IMR-90 (cell line): ENCODE measurements at regions not wholly inside any gene's neighbourhood (a gene's known extent, or its start where the extent isn't known, plus 50 kb on each side); places are given as distances from the start of the nearest gene placed in this dataset.

Source experiments
- ATAC-seq: fragments of 200-7000 bp; cut with Tn5 transposase; 2 replicates; pipeline ENCODE4 v1.9.1; 2020; ENCODE audit warnings: low read depth, mild to moderate bottlenecking, moderate library complexity
- BruUV-seq: library from RNA; stranded (reverse); fragments of 400-500 nt; replicated peaks from 2 replicates; lab custom pipeline; 2021; lab: Mats Ljungman, UMichigan
- CTCF ChIA-PET: fragments of 300-600 bp; formaldehyde crosslinking; extraction: SDS; loops from one replicate; lab custom pipeline; 2021; ENCODE audit warnings: antibody characterized with exemption; lab: Yijun Ruan, JAX
- POLR2A ChIA-PET: fragments of 300-600 bp; sonication (Branson Sonifier 250); formaldehyde crosslinking; loops from one replicate; lab custom pipeline; 2022; ENCODE audit warnings: antibody characterized with exemption; ENCODE audit not compliant: unreplicated experiment; lab: Charles Lee
- DNase-seq: peaks from one replicate; pipeline ENCODE4 v3.0.0; 2013
- H2AFZ ChIP-seq: replicated peaks from 2 replicates; pipeline ENCODE3; 2013; ENCODE audit warnings: low read length, mild to moderate bottlenecking; ENCODE audit not compliant: poor library complexity
- H2AK5ac ChIP-seq: 2 replicates; pipeline ENCODE4 v1.6.1; 2013; ENCODE audit warnings: low read depth, low read length, inconsistent platforms
- H2AK9ac ChIP-seq: replicated peaks from 2 replicates; pipeline ENCODE3; 2013; ENCODE audit warnings: mild to moderate bottlenecking, low read depth, low read length, moderate library complexity; ENCODE audit not compliant: poor library complexity
- H2BK120ac ChIP-seq: 2 replicates; pipeline ENCODE4 v1.6.1; 2013; ENCODE audit warnings: low read depth, low read length, inconsistent platforms
- H2BK15ac ChIP-seq: 3 replicates; pipeline ENCODE4 v1.6.1; 2013; ENCODE audit warnings: low read depth, low read length, inconsistent platforms
- H2BK20ac ChIP-seq: 2 replicates; pipeline ENCODE4 v1.6.1; 2013; ENCODE audit warnings: low read depth, mild to moderate bottlenecking, inconsistent platforms, low read length, moderate library complexity
- H2BK5ac ChIP-seq: 2 replicates; pipeline ENCODE4 v1.6.1; 2013; ENCODE audit warnings: mild to moderate bottlenecking, low read depth, low read length, inconsistent platforms; ENCODE audit not compliant: poor library complexity, severe bottlenecking
- H3K14ac ChIP-seq: replicated peaks from 2 replicates; pipeline ENCODE4 v1.6.1; 2013; ENCODE audit warnings: low read depth, low read length, inconsistent platforms
- H3K18ac ChIP-seq: 2 replicates; pipeline ENCODE4 v1.6.1; 2013; ENCODE audit warnings: low read depth, low read length, control low read depth
- H3K23ac ChIP-seq: 2 replicates; pipeline ENCODE4 v1.6.1; 2013; ENCODE audit warnings: low read depth, low read length, inconsistent platforms
- H3K27ac ChIP-seq: 2 replicates; pipeline ENCODE4 v1.5.1; 2013; ENCODE audit warnings: mild to moderate bottlenecking, control low read depth, low read length; ENCODE audit not compliant: insufficient read depth
- H3K27me3 ChIP-seq: 2 replicates; pipeline ENCODE4 v1.6.1; 2013; ENCODE audit warnings: low read length; ENCODE audit not compliant: control insufficient read depth, insufficient read depth
- H3K36me3 ChIP-seq: 2 replicates; pipeline ENCODE4 v1.6.1; 2013; ENCODE audit warnings: low read length, mixed read lengths; ENCODE audit not compliant: control insufficient read depth, insufficient read depth
- H3K4ac ChIP-seq: 2 replicates; pipeline ENCODE4 v1.6.1; 2013; ENCODE audit warnings: low read depth, low read length, inconsistent platforms
- H3K4me1 ChIP-seq: 2 replicates; pipeline ENCODE4 v1.6.1; 2013; ENCODE audit warnings: low read length, mixed read lengths; ENCODE audit not compliant: control insufficient read depth, insufficient read depth
- H3K4me2 ChIP-seq: 2 replicates; pipeline ENCODE4 v1.6.1; 2013; ENCODE audit warnings: low read depth, mild to moderate bottlenecking, control low read depth, low read length, moderate library complexity
- H3K4me3 ChIP-seq: 2 replicates; pipeline ENCODE4 v1.5.1; 2013; ENCODE audit warnings: low read depth, mild to moderate bottlenecking, control low read depth, low read length, moderate library complexity; ENCODE audit not compliant: insufficient read depth
- H3K56ac ChIP-seq: 2 replicates; pipeline ENCODE4 v1.6.1; 2013; ENCODE audit warnings: low read length, inconsistent platforms; ENCODE audit not compliant: insufficient read depth; ENCODE audit errors: extremely low read depth
- H3K79me1 ChIP-seq, 2 experiments: 2 replicates each; pipeline ENCODE4 v1.6.1; 2013; ENCODE audit warnings: low read length in 2 of 2, inconsistent platforms in 1 of 2, low read depth in 1 of 2
- H3K9ac ChIP-seq: 2 replicates; pipeline ENCODE4 v1.6.1; 2013; ENCODE audit warnings: low read depth, low read length, control low read depth
- H3K9me1 ChIP-seq: 2 replicates; pipeline ENCODE4 v1.6.1; 2013; ENCODE audit warnings: low read length, inconsistent platforms; ENCODE audit not compliant: insufficient read depth
- H3K9me3 ChIP-seq: 2 replicates; pipeline ENCODE4 v1.6.1; 2013; ENCODE audit warnings: low read length; ENCODE audit not compliant: control insufficient read depth, insufficient read depth
- H4K20me1 ChIP-seq: 2 replicates; pipeline ENCODE4 v1.6.1; 2013; ENCODE audit warnings: low read length, inconsistent platforms; ENCODE audit not compliant: insufficient read depth
- H4K5ac ChIP-seq: 2 replicates; pipeline ENCODE4 v1.6.1; 2013; ENCODE audit warnings: mild to moderate bottlenecking, low read depth, low read length, control low read depth
- H4K8ac ChIP-seq, 2 experiments: 2 replicates each; pipeline ENCODE4 v1.6.1; 2013; ENCODE audit warnings: low read depth in 2 of 2, low read length in 2 of 2, control low read depth in 1 of 2, inconsistent platforms in 1 of 2
- H4K91ac ChIP-seq: 2 replicates; pipeline ENCODE4 v1.6.1; 2013; ENCODE audit warnings: low read depth, low read length, inconsistent platforms; ENCODE audit not compliant: insufficient read depth
- BHLHE40 ChIP-seq: fragments of 150-350 bp; IDR thresholded peaks from 2 replicates; pipeline ENCODE4 v1.6.1; 2016; ENCODE audit warnings: mild to moderate bottlenecking, low read depth, low read length
- CEBPB ChIP-seq: IDR thresholded peaks from 2 replicates; pipeline ENCODE4 v1.6.1; 2012; ENCODE audit warnings: low read depth, low read length, improper control_type of control experiment
- FOS ChIP-seq: fragments of 150-350 bp; IDR thresholded peaks from 2 replicates; pipeline ENCODE4 v1.6.1; 2016; ENCODE audit warnings: low read depth, low read length
- MAFK ChIP-seq: IDR thresholded peaks from 2 replicates; pipeline ENCODE4 v1.6.1; 2012; ENCODE audit warnings: low read depth, low read length, improper control_type of control experiment
- POLR2A ChIP-seq: IDR thresholded peaks from 2 replicates; pipeline ENCODE4 v1.6.1; 2012; ENCODE audit warnings: mild to moderate bottlenecking, low read depth, low read length
- RAD21 ChIP-seq: IDR thresholded peaks from 2 replicates; pipeline ENCODE4 v1.6.1; 2012; ENCODE audit warnings: low read length, improper control_type of control experiment
- SMC3 ChIP-seq: fragments of 150-350 bp; IDR thresholded peaks from 2 replicates; pipeline ENCODE4 v1.6.1; 2016; ENCODE audit warnings: low read depth, mild to moderate bottlenecking, antibody characterized with exemption, low read length, moderate library complexity
- WGBS, 2 experiments: methylation state at CpG; one replicate each; pipeline versions ENCODE4 v1.1.5 to v1.1.7; 2013; ENCODE audit warnings: missing lambda C conversion rate in 2 of 2; ENCODE audit not compliant: insufficient read length in 1 of 2; ENCODE audit errors: extremely low coverage in 2 of 2; 5-methylcytosine and 5-hydroxymethylcytosine counted together
- dilution Hi-C: fragments of 300-500 bp; cut with HindIII; formaldehyde crosslinking; loops from one replicate; pipeline ENCODE4 v1.14.3; 2018; ENCODE audit warnings: low sequenced_read_pairs; ENCODE audit not compliant: unreplicated experiment
- in situ Hi-C: fragments of 300-500 bp; cut with MboI; formaldehyde crosslinking; loops from 3 replicates; pipeline ENCODE4 v1.14.3; 2019; ENCODE audit warnings: low sequenced_read_pairs, inconsistent platforms, mixed read lengths
- intact Hi-C: fragments of 100-400 bp; cut with micrococcal nuclease; formaldehyde crosslinking; loops from 2 replicates; pipeline ENCODE4 v1.10.0; 2022

DNA sequence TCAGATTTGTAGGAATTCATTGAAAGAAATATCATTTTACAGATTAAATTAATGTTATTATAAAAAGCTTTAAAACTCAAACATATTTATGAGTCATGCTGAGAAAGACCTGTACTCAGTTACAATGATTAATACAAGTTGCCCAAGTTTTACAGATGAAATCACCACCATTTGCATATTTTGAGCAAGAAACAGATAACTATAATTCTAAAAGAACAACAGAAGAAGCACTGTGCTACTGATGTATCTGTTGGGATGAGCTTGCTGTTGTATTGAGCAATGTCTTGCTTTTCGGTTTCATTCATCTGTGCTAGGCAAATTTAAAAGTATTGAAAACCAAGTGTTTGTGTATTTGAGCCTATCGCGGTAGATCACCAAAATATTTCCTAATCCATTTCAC, 1589.1 kb upstream of the ZEB2 start:
- Histone ChIP-seq H4K20me1 (no peaks in the 10 kb centered on the region), H2BK15ac (no peak overlapping the region), H4K8ac (no peak overlapping the region), H3K9me3 (no peaks in the 10 kb centered on the region), H3K4me3 (no peak overlapping the region), H2BK20ac (no peak overlapping the region), H3K79me1 (no peaks in the 10 kb centered on the region), H2AK9ac (no peak overlapping the region), H2AFZ (no peak overlapping the region), H4K5ac (no peak overlapping the region), H3K4ac (no peak overlapping the region), H3K4me2 (no peak overlapping the region), H3K27ac (no peak overlapping the region), H3K9ac (no peak overlapping the region), H4K91ac (no peak overlapping the region), H3K27me3 (no peaks in the 10 kb centered on the region), H3K56ac (no peak overlapping the region), H3K9me1 (no peaks in the 10 kb centered on the region), H2AK5ac (no peak overlapping the region), H2BK5ac (no peak overlapping the region), H3K4me1 (no peaks in the 10 kb centered on the region), H3K18ac (no peak overlapping the region), H3K14ac (no peak overlapping the region), H3K23ac (no peak overlapping the region), H2BK120ac (no peak overlapping the region), H3K36me3 (no peaks in the 10 kb centered on the region)
- BruUV-seq, result no TSS peak
- POLR2A ChIA-PET, result no interaction called here
- in situ Hi-C loops (no loop called here), intact Hi-C loops (no loop called here), dilution Hi-C loops (no loop called here)
- TF ChIP-seq CEBPB (peak; percentile 78), BHLHE40 (no peak), RAD21 (no peak), POLR2A (no peak), FOS (peak; percentile 6; the same call in 1 of the 2 replicates), MAFK (no peak), SMC3 (no peak)
- DNase-seq (peak; percentile 65), ATAC-seq (peak; percentile 72)
- WGBS, 2 experiments, result no CpG with 5 or more reads among the region's 3 CpGs
- CTCF ChIA-PET, result no interaction called here
